SW480 (cell line): ENCODE measurements at regions not wholly inside any gene's neighbourhood (a gene's known extent, or its start where the extent isn't known, plus 50 kb on each side); places are given as distances from the start of the nearest gene placed in this dataset.
"Not testable (repeated sequence)": the region's sequence is repeated elsewhere in the genome, so short reads cannot be mapped to it uniquely, and the experiment has no call there.

ENCODE experiments used
- DNase-seq: peaks from one replicate; pipeline ENCODE4 v3.0.0-alpha.2; 2016; ENCODE audit warnings: low spot score

- no peak for DNase-seq
Measured at GRCh38 chr21:35397781-35398180, 348.7 kb upstream of the RUNX1 start.

- DNase-seq, result no peak
Measured at GRCh38 chr21:35396655-35397054, 347.6 kb upstream of the RUNX1 start.

GRCh38 chr21:35395728-35396127 lies 346.6 kb upstream of the RUNX1 start:
- DNase-seq, result peak; percentile 22

GRCh38 chr21:35394634-35395369 lies 345.7 kb upstream of the RUNX1 start:
- peak; percentile 88 for DNase-seq

- DNase-seq, result no peak
Measured at GRCh38 chr21:35394049-35394448, 344.9 kb upstream of the RUNX1 start.

- no peak for DNase-seq
Measured at GRCh38 chr21:35390013-35390776, 341.1 kb upstream of the RUNX1 start.

GRCh38 chr21:35386491-35387079 lies 337.5 kb upstream of the RUNX1 start:
- no peak for DNase-seq

GRCh38 chr21:35384375-35384774 lies 335.3 kb upstream of the RUNX1 start:
- DNase-seq, result no peak

GRCh38 chr21:35382696-35383095 lies 333.6 kb upstream of the RUNX1 start:
- no peak for DNase-seq

- no peak for DNase-seq
Measured at GRCh38 chr21:35381743-35382310, 332.7 kb upstream of the RUNX1 start.

GRCh38 chr21:35380304-35380703 lies 331.2 kb upstream of the RUNX1 start:
- not testable (repeated sequence) for DNase-seq

- DNase-seq, result no peak
Measured at GRCh38 chr21:35378881-35379280, 329.8 kb upstream of the RUNX1 start.

- DNase-seq, result no peak
Measured at GRCh38 chr21:35377505-35378090, 328.5 kb upstream of the RUNX1 start.

GRCh38 chr21:35376406-35377135 lies 327.5 kb upstream of the RUNX1 start:
- DNase-seq, result no peak

- DNase-seq, result no peak
Measured at GRCh38 chr21:35375115-35375514, 326.0 kb upstream of the RUNX1 start.

- DNase-seq, result no peak
Measured at GRCh38 chr21:35373998-35374397, 324.9 kb upstream of the RUNX1 start.

- no peak for DNase-seq
Measured at GRCh38 chr21:35372201-35372600, 323.1 kb upstream of the RUNX1 start.

- DNase-seq, result no peak
Measured at GRCh38 chr21:35370671-35371070, 321.6 kb upstream of the RUNX1 start.

- DNase-seq, result peak; percentile 83
Measured at GRCh38 chr21:35370071-35370470, 321.0 kb upstream of the RUNX1 start.

GRCh38 chr21:35368326-35368725 lies 319.2 kb upstream of the RUNX1 start:
- DNase-seq, result no peak

- no peak for DNase-seq
Measured at GRCh38 chr21:35367553-35367952, 318.5 kb upstream of the RUNX1 start.
